ENCODE measurements at regions not wholly inside any gene's neighbourhood (a gene's known extent, or its start where the extent isn't known, plus 50 kb on each side); places are given as distances from the start of the nearest gene placed in this dataset.
A peak's percentile ranks its signal among the peaks of the same experiment; 100 is the strongest.
"Not testable (repeated sequence)": the region's sequence is repeated elsewhere in the genome, so short reads cannot be mapped to it uniquely, and the experiment has no call there.

GRCh38 chrX:95218976-95219375 lies 1465.7 kb upstream of the DIAPH2 start:
- no peak for DNase-seq

GRCh38 chrX:95248386-95248785 lies 1436.3 kb upstream of the DIAPH2 start:
- no peak for DNase-seq

- no peak for DNase-seq
Observed at GRCh38 chrX:95290455-95290854, 1394.2 kb upstream of the DIAPH2 start.

GRCh38 chrX:95291561-95291960 lies 1393.1 kb upstream of the DIAPH2 start:
- DNase-seq: no peak

GRCh38 chrX:95318882-95319281 lies 1365.8 kb upstream of the DIAPH2 start:
- DNase-seq: no peak

GRCh38 chrX:95325185-95325584 lies 1359.5 kb upstream of the DIAPH2 start:
- DNase-seq: no peak

GRCh38 chrX:95330292-95330691 lies 1354.3 kb upstream of the DIAPH2 start:
- DNase-seq: no peak

- no peak for DNase-seq
Observed at GRCh38 chrX:95332530-95332929, 1352.1 kb upstream of the DIAPH2 start.

GRCh38 chrX:95346856-95347255 lies 1337.8 kb upstream of the DIAPH2 start:
- no peak for DNase-seq

GRCh38 chrX:95350774-95351488 lies 1333.7 kb upstream of the DIAPH2 start:
- DNase-seq: no peak

GRCh38 chrX:95367286-95367685 lies 1317.4 kb upstream of the DIAPH2 start:
- DNase-seq: no peak

GRCh38 chrX:95382799-95383198 lies 1301.8 kb upstream of the DIAPH2 start:
- DNase-seq: no peak

GRCh38 chrX:95383778-95384177 lies 1300.9 kb upstream of the DIAPH2 start:
- DNase-seq: no peak

- peak; percentile 0 for DNase-seq
Observed at GRCh38 chrX:95427389-95427788, 1257.3 kb upstream of the DIAPH2 start.

- no peak for DNase-seq
Observed at GRCh38 chrX:95435198-95435597, 1249.4 kb upstream of the DIAPH2 start.

- no peak for DNase-seq
Observed at GRCh38 chrX:95441836-95442235, 1242.8 kb upstream of the DIAPH2 start.

- no peak for DNase-seq
Observed at GRCh38 chrX:95484781-95485180, 1199.9 kb upstream of the DIAPH2 start.

- DNase-seq: no peak
Observed at GRCh38 chrX:95505721-95506120, 1178.9 kb upstream of the DIAPH2 start.

- no peak for DNase-seq
Observed at GRCh38 chrX:95509474-95509873, 1175.2 kb upstream of the DIAPH2 start.

GRCh38 chrX:95524018-95524417 lies 1160.6 kb upstream of the DIAPH2 start:
- DNase-seq: not testable (repeated sequence)

GRCh38 chrX:95536111-95536510 lies 1148.5 kb upstream of the DIAPH2 start:
- no peak for DNase-seq

GRCh38 chrX:95536661-95537060 lies 1148.0 kb upstream of the DIAPH2 start:
- no peak for DNase-seq

GRCh38 chrX:95539041-95539440 lies 1145.6 kb upstream of the DIAPH2 start:
- no peak for DNase-seq

GRCh38 chrX:95549552-95549951 lies 1135.1 kb upstream of the DIAPH2 start:
- DNase-seq: not testable (repeated sequence)

- no peak for DNase-seq
Observed at GRCh38 chrX:95585321-95585720, 1099.3 kb upstream of the DIAPH2 start.

Data from fibroblast of upper back skin (primary cell).